ENCODE measurements at regions not wholly inside any gene's neighbourhood (a gene's known extent, or its start where the extent isn't known, plus 50 kb on each side); places are given as distances from the start of the nearest gene placed in this dataset.

- H3K79me2 ChIP-seq (ENCODE audit: insufficient read depth, low read length) = no peaks in the 10 kb centered on the region
- H3K9me2 ChIP-seq (ENCODE audit: insufficient read depth) = no peaks in the 10 kb centered on the region
- ChIA-PET CTCF (interaction anchor here (2.6 kb wide), 1 partner anchor 9 kb away, joined by 10 read pairs; no protein-coding TSS in a partner anchor), POLR2A (no interaction called here), RAD21 (ENCODE audit: low non-redundant PET in 1 of 2, low total read pairs in 2 of 2, uncharacterized antibody in 2 of 2, unreplicated experiment in 2 of 2) (no interaction called here)
- no peaks in the 10 kb centered on the region for H4K20me1 ChIP-seq (ENCODE audit: insufficient read depth)
- DNase-seq (ENCODE audit: low read depth, low spot score) (no peak), ATAC-seq (no peak)
- peaks cover 40% of the 10 kb centered on the region for H3K27me3 ChIP-seq (ENCODE audit: insufficient read depth, low read length)
- H3K9me3 ChIP-seq (ENCODE audit: control insufficient read depth in 1 of 2, insufficient read depth in 1 of 2, low read depth in 1 of 2, low read length in 2 of 2) = no peaks in the 10 kb centered on the region
- H3K4me3 ChIP-seq (replicated peaks in 1 of 2; ENCODE audit: low read depth in 1 of 2, low read length in 2 of 2) = no peak overlapping the region
- intact Hi-C loops (cut with micrococcal nuclease) = loop anchor here (10.0 kb wide), 1 partner anchor 61 kb away; no protein-coding TSS in a partner anchor
- TF ChIP-seq EZH2phosphoT487 (IDR thresholded peaks at IDR 0.05; ENCODE audit: borderline replicate concordance) (no peak), ZBTB33 (IDR thresholded peaks at IDR 0.05; ENCODE audit: extremely low read depth, insufficient replicate concordance, low read length) (no peak), CBX3 (IDR thresholded peaks at IDR 0.05; ENCODE audit: low read depth) (no peak), FOSL1 (IDR thresholded peaks at IDR 0.05; ENCODE audit: low read depth) (no peak), ZNF274 (IDR thresholded peaks at IDR 0.05; ENCODE audit: low read depth, low read length) (no peak), SIN3A (IDR thresholded peaks at IDR 0.05; ENCODE audit: low read depth) (no peak), POLR2AphosphoS5 (IDR thresholded peaks at IDR 0.05; ENCODE audit: low read depth, low read length) (no peak), RAD21 (IDR thresholded peaks at IDR 0.05; ENCODE audit: low read depth) (no peak), TCF7L2 (IDR thresholded peaks at IDR 0.05; ENCODE audit: borderline replicate concordance, extremely low read depth, insufficient read depth, insufficient read length) (no peak), ZFX (IDR thresholded peaks at IDR 0.05) (no peak)
- H3K27ac ChIP-seq (ENCODE audit: low read depth, low read length) = no peak overlapping the region
- no TSS peak for BruUV-seq (replicated peaks)
- H3K36me3 ChIP-seq (ENCODE audit: control insufficient read depth in 1 of 2, insufficient read depth in 2 of 2, low read length in 2 of 2) = no peaks in the 10 kb centered on the region
- no peak overlapping the region for H3K9ac ChIP-seq (ENCODE audit: low read length)
- H2AFZ ChIP-seq (ENCODE audit: low read depth, low read length, poor library complexity, severe bottlenecking) = no peak overlapping the region
- no peak overlapping the region for H3K4me2 ChIP-seq (ENCODE audit: low read length)
- H3K4me1 ChIP-seq (ENCODE audit: control insufficient read depth in 1 of 2, insufficient read depth in 2 of 2, low read length in 2 of 2) = no peaks in the 10 kb centered on the region
Measured at GRCh38 chr4:53716011-53716410, 124.7 kb upstream of the LNX1 start.

All from HCT116 (cell line).